ENCODE measurements at regions not wholly inside any gene's neighbourhood (a gene's known extent, or its start where the extent isn't known, plus 50 kb on each side); places are given as distances from the start of the nearest gene placed in this dataset.

- TF ChIP-seq ZFX (IDR thresholded peaks at IDR 0.05; ENCODE audit: borderline replicate concordance) (no peak), CTCF (IDR thresholded peaks at IDR 0.05) (no peak)
Measured at GRCh38 chr2:15092691-15093090, 460.2 kb downstream of the LRATD1 start.

GRCh38 chr2:15094161-15094560 lies 461.6 kb downstream of the LRATD1 start:
- no peak for TF ChIP-seq CTCF (IDR thresholded peaks at IDR 0.05)
- TF ChIP-seq ZFX (IDR thresholded peaks at IDR 0.05; ENCODE audit: borderline replicate concordance), result no peak
- H3K27ac ChIP-seq, result no peak overlapping the region

More at GRCh38 chr2:15092691-15093090, 460.2 kb downstream of the LRATD1 start:
- H3K27ac ChIP-seq, result no peak overlapping the region

- H3K27ac ChIP-seq, result no peak overlapping the region
- TF ChIP-seq ZFX (IDR thresholded peaks at IDR 0.05; ENCODE audit: borderline replicate concordance) (no peak), CTCF (IDR thresholded peaks at IDR 0.05) (no peak)
Measured at GRCh38 chr2:15096873-15097272, 464.3 kb downstream of the NBAS start.

GRCh38 chr2:15107137-15107536 lies 454.0 kb downstream of the NBAS start:
- TF ChIP-seq ZFX (IDR thresholded peaks at IDR 0.05; ENCODE audit: borderline replicate concordance), result no peak
- TF ChIP-seq CTCF (IDR thresholded peaks at IDR 0.05), result no peak
- H3K27ac ChIP-seq, result no peak overlapping the region

GRCh38 chr2:15111718-15112117 lies 449.4 kb downstream of the NBAS start:
- TF ChIP-seq ZFX (IDR thresholded peaks at IDR 0.05; ENCODE audit: borderline replicate concordance), result no peak
- no peak for TF ChIP-seq CTCF (IDR thresholded peaks at IDR 0.05)
- no peak overlapping the region for H3K27ac ChIP-seq

GRCh38 chr2:15112216-15112615 lies 448.9 kb downstream of the NBAS start:
- no peak overlapping the region for H3K27ac ChIP-seq
- TF ChIP-seq CTCF (IDR thresholded peaks at IDR 0.05), result no peak
- TF ChIP-seq ZFX (IDR thresholded peaks at IDR 0.05; ENCODE audit: borderline replicate concordance), result no peak

GRCh38 chr2:15115776-15116175 lies 445.4 kb downstream of the NBAS start:
- no peak overlapping the region for H3K27ac ChIP-seq
- no peak for TF ChIP-seq ZFX (IDR thresholded peaks at IDR 0.05; ENCODE audit: borderline replicate concordance)
- no peak for TF ChIP-seq CTCF (IDR thresholded peaks at IDR 0.05)

Measured in 22Rv1 (cell line).